B cell (primary cell): ENCODE measurements at regions not wholly inside any gene's neighbourhood (a gene's known extent, or its start where the extent isn't known, plus 50 kb on each side); places are given as distances from the start of the nearest gene placed in this dataset.

Source experiments
- ATAC-seq: fragments of 200-7000 bp; cut with Tn5 transposase; one replicate; pipeline ENCODE4 v1.10.0; 2021; ENCODE audit warnings: low read depth, mild to moderate bottlenecking, moderate number of reproducible peaks, moderate library complexity
- CTCF ChIA-PET: fragments of 350-600 bp; sonication (Branson Sonifier 250); formaldehyde crosslinking; loops from one replicate; lab custom pipeline; 2021; ENCODE audit warnings: antibody characterized with exemption, inconsistent platforms; lab: Charles Lee
- POLR2A ChIA-PET: fragments of 350-600 bp; sonication (Branson Sonifier 250); formaldehyde crosslinking; loops from one replicate; lab custom pipeline; 2021; ENCODE audit warnings: antibody characterized with exemption; lab: Charles Lee
- DNase-seq: peaks from one replicate; pipeline ENCODE4 v3.0.0; 2013
- H2AFZ ChIP-seq: 2 replicates; pipeline ENCODE4 v1.6.1; 2012; ENCODE audit warnings: mild to moderate bottlenecking, low read depth, low read length; ENCODE audit not compliant: insufficient read depth, poor library complexity, severe bottlenecking
- H3K27ac ChIP-seq, 2 donors: 1 replicate in 1 of 2; 2 replicates in 1 of 2; pipeline ENCODE4 v1.5.1; 2012 to 2013; ENCODE audit warnings: low read length in 2 of 2, mild to moderate bottlenecking in 2 of 2, moderate library complexity in 1 of 2
- H3K27me3 ChIP-seq, 4 experiments: fragments of 200-600 bp in 1 of 4; sonication (generic) in 1 of 4; replicated peaks in 1 of 4; 1 replicate in 2 of 4; 2 replicates in 2 of 4; pipeline versions ENCODE4 v1.6.1 to v1.7.0; 2013 to 2016; ENCODE audit warnings: low read length in 3 of 4, mild to moderate bottlenecking in 2 of 4, mixed read lengths in 1 of 4, moderate library complexity in 1 of 4; ENCODE audit not compliant: insufficient read depth in 4 of 4, control insufficient read depth in 3 of 4; ENCODE audit errors: control extremely low read depth in 1 of 4
- H3K36me3 ChIP-seq, 2 experiments: replicated peaks in 1 of 2; 1 replicate in 1 of 2; 2 replicates in 1 of 2; pipeline versions ENCODE4 v1.6.1 to v1.7.1; 2013; ENCODE audit warnings: low read length in 1 of 2; ENCODE audit not compliant: insufficient read depth in 2 of 2, control insufficient read depth in 1 of 2; ENCODE audit errors: control extremely low read depth in 1 of 2, extremely low read depth in 1 of 2
- H3K4me1 ChIP-seq, 2 donors: fragments of 200-600 bp in 1 of 2; sonication (generic) in 1 of 2; 1 replicate in 1 of 2; 2 replicates in 1 of 2; pipeline versions ENCODE4 v1.5.1 to v1.6.1; 2013 to 2017; ENCODE audit warnings: low read length in 2 of 2; ENCODE audit not compliant: control insufficient read depth in 2 of 2, insufficient read depth in 2 of 2
- H3K4me2 ChIP-seq: replicated peaks from 2 replicates; pipeline ENCODE3; 2012; ENCODE audit warnings: mild to moderate bottlenecking, low read depth, low read length; ENCODE audit not compliant: poor library complexity, severe bottlenecking
- H3K4me3 ChIP-seq, 5 experiments: fragments of 200-600 bp in 1 of 5; sonication (generic) in 1 of 5; 1 replicate in 3 of 5; 2 replicates in 2 of 5; pipeline versions ENCODE4 v1.5.1 to v1.7.0; 2011 to 2016; ENCODE audit warnings: low read length in 4 of 5, mild to moderate bottlenecking in 4 of 5, low read depth in 2 of 5, control low read depth in 1 of 5, moderate library complexity in 1 of 5; ENCODE audit not compliant: insufficient read depth in 1 of 5; ENCODE audit errors: control extremely low read depth in 1 of 5, extremely low read depth in 1 of 5
- H3K79me2 ChIP-seq: fragments of 200-600 bp; sonication (generic); one replicate; pipeline ENCODE4 v1.6.0; 2016; ENCODE audit warnings: low read length; ENCODE audit not compliant: control insufficient read depth, insufficient read depth
- H3K9ac ChIP-seq: fragments of 200-600 bp; sonication (generic); 2 replicates; pipeline ENCODE4 v1.6.1; 2017; ENCODE audit warnings: mild to moderate bottlenecking, low read length, moderate library complexity
- H3K9me3 ChIP-seq, 3 donors: one replicate each; pipeline versions ENCODE4 v1.6.1 to v1.7.1; 2013; ENCODE audit warnings: low read length in 2 of 3; ENCODE audit not compliant: control insufficient read depth in 2 of 3, insufficient read depth in 1 of 3; ENCODE audit errors: control extremely low read depth in 1 of 3
- H4K20me1 ChIP-seq: 2 replicates; pipeline ENCODE4 v1.6.0; 2012; ENCODE audit warnings: mild to moderate bottlenecking, low read length; ENCODE audit not compliant: insufficient read depth, control insufficient read depth, poor library complexity, severe bottlenecking
- H3K27ac Mint-ChIP-seq: one replicate; pipeline ENCODE4 v1.8.0; 2021; ENCODE audit warnings: mixed read lengths
- H3K27me3 Mint-ChIP-seq: one replicate; pipeline ENCODE4 v1.8.0; 2021; ENCODE audit warnings: mixed read lengths
- H3K4me1 Mint-ChIP-seq: one replicate; pipeline ENCODE4 v1.8.0; 2021; ENCODE audit warnings: mixed read lengths
- H3K4me3 Mint-ChIP-seq: one replicate; pipeline ENCODE4 v1.8.0; 2021; ENCODE audit warnings: mixed read lengths
- H3K9me3 Mint-ChIP-seq: one replicate; pipeline ENCODE4 v1.8.0; 2022; ENCODE audit warnings: mixed read lengths; ENCODE audit not compliant: insufficient read depth
- CTCF ChIP-seq: fragments of 200-600 bp; IDR thresholded peaks from one replicate; pipeline ENCODE4 v1.8.0; 2022; ENCODE audit warnings: antibody characterized with exemption, mild to moderate bottlenecking
- EZH2 ChIP-seq: IDR thresholded peaks from 2 replicates; pipeline ENCODE4 v1.6.1; 2012; ENCODE audit warnings: borderline replicate concordance, low read depth, mild to moderate bottlenecking, moderate library complexity, low read length; ENCODE audit not compliant: insufficient read depth, poor library complexity, severe bottlenecking
- WGBS: methylation state at CpG from one replicate; pipeline ENCODE4 v1.1.5; 2013; ENCODE audit warnings: missing lambda C conversion rate; ENCODE audit not compliant: insufficient coverage; 5-methylcytosine and 5-hydroxymethylcytosine counted together
- intact Hi-C: fragments of 100-400 bp; cut with micrococcal nuclease; formaldehyde crosslinking; loops from one replicate; pipeline ENCODE4 v1.10.0; 2022

DNA sequence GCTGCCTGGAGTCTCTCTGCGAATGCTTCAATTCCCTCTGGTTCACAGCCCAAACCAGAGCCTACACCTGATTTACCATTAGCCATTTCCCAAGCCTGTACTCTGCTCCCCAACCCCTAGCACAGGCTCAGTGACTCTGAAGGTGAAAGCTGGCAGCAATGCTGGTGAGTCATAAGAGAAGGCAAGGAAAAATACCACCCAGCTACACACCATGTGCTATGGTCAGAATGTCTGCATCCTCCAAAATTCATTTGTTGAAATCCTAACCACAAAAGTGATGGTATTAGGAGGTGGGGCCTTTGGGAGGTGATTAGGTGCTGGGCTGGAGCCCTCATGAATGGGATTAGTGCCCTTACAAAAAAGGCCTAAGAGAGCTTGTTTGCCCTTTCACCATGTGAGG is 117.1 kb upstream of the TJP1 start:
- Histone ChIP-seq H3K4me1 (no peaks in the 10 kb centered on the region), H3K36me3 (no peaks in the 10 kb centered on the region), H3K9me3 (no peaks in the 10 kb centered on the region), H4K20me1 (no peaks in the 10 kb centered on the region), H2AFZ (no peak overlapping the region), H3K27ac (no peak overlapping the region), H3K4me2 (no peak overlapping the region), H3K9ac (no peak overlapping the region), H3K4me3 (no peak overlapping the region), H3K27me3 (no peaks in the 10 kb centered on the region), H3K79me2 (no peaks in the 10 kb centered on the region)
- ChIA-PET POLR2A (no interaction called here), CTCF (no interaction called here)
- H3K27ac Mint-ChIP-seq, result no peak overlapping the region
- intact Hi-C loops, result no loop called here
- H3K27me3 Mint-ChIP-seq, result peaks cover 14% of the 10 kb centered on the region
- ATAC-seq (no peak), DNase-seq (no peak)
- H3K9me3 Mint-ChIP-seq, result no peaks in the 10 kb centered on the region
- TF ChIP-seq CTCF, result no peak
- TF ChIP-seq EZH2, result no peak
- no peak overlapping the region for H3K4me3 Mint-ChIP-seq
- H3K4me1 Mint-ChIP-seq, result no peaks in the 10 kb centered on the region
- WGBS, result 100% methylated on average over 1 of the region's 1 CpG

- no peak for TF ChIP-seq CTCF
- no peak for TF ChIP-seq EZH2
- H4K20me1 ChIP-seq, result no peaks in the 10 kb centered on the region
- intact Hi-C loops, result no loop called here
- H3K4me2 ChIP-seq, result no peak overlapping the region
- no peak overlapping the region for H3K27ac ChIP-seq
- DNase-seq (no peak), ATAC-seq (no peak)
- Mint-ChIP-seq H3K4me3 (no peak overlapping the region), H3K27me3 (peaks cover 14% of the 10 kb centered on the region), H3K9me3 (no peaks in the 10 kb centered on the region), H3K4me1 (no peaks in the 10 kb centered on the region), H3K27ac (no peak overlapping the region)
- H3K9ac ChIP-seq, result no peak overlapping the region
- 82% methylated on average over 9 of the region's 14 CpGs for WGBS
- POLR2A ChIA-PET, result no interaction called here
- no peaks in the 10 kb centered on the region for H3K9me3 ChIP-seq
- H3K27me3 ChIP-seq, result no peaks in the 10 kb centered on the region
- H2AFZ ChIP-seq, result no peak overlapping the region
- CTCF ChIA-PET, result no interaction called here
- H3K4me3 ChIP-seq, result no peak overlapping the region
- no peaks in the 10 kb centered on the region for H3K36me3 ChIP-seq
- H3K4me1 ChIP-seq, result no peaks in the 10 kb centered on the region
- H3K79me2 ChIP-seq, result no peaks in the 10 kb centered on the region
Measured at GRCh38 chr15:29938361-29939335, 116.4 kb upstream of the TJP1 start.
